ENCODE measurements at regions not wholly inside any gene's neighbourhood (a gene's known extent, or its start where the extent isn't known, plus 50 kb on each side); places are given as distances from the start of the nearest gene placed in this dataset.

DNA sequence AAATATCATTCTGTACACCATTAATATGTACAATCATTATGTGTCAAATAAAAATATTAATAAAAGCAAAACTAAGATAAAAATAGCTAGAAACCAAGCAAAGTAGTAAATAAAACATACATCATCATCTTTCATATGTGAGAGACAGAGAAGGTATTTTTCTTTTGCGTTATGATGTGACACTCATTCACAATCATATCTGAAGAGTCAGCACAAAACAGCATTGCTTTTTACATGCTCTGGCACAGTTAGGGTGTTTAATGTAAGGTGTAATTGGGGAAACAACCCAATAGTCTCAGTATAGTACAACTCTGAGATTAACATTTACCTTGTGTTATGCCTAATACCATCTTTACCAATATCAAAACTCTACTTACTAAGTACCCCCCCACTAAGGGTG, 376.6 kb downstream of the TMA16 start:
- DNase-seq (ENCODE audit: low spot score): no peak

- no peak for DNase-seq (ENCODE audit: low spot score)
Measured at GRCh38 chr4:163875327-163875726, 380.8 kb downstream of the TMA16 start.

DNA sequence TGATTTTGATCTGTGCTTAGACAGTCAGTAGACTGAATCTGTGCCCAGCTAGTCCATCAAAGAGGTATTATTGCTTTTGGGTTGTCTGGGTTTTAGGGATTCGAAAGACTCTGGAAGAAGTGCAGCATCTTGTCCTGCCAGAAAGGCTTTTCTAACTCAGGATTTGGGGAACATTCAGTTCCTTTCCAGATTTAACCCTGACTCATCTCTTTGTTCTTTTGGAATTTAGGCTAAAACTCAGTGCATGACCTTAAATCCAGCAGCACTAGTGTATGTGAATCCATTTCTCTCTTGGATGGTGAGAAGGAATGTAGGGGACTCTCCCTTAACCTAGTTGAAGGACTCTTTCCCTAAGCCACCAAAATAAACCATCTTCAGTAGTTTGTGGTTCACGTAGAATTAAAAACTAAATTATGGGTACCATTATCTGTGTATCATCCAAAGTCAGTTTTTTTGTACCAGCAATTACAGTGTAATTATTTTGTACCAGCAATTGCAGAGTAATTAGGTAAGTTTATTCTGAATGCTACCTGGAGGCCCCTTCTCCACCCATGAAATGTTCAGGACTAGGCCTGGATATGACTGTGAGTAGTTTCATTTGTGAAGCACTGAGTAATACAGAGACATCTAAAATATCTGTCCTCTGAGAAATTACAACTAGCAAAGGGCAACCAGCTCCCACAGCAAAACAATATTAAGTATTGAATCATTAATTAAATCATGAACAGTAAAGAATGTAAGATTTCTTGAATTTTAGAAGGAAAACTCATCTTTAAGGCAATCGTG, 384.0 kb downstream of the TMA16 start:
- no peak for DNase-seq (ENCODE audit: low spot score)

DNA sequence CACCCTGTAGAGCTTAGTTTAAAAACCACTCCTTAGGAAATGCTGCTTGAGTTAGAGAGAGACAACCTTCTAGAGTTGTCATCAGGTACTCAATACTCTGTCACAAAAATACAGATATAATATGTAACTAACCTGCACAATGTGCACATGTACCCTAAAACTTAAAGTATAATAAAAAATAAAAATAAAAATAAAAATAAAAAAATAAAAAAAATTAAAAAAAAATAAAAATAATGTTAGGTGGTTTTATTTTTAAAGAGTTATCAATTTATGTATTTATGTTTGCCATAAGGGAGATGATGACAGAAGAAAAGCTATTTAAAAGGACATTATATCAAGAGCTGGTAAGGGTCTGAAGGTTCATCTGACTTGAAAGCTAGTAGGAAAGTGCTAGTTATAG, 397.9 kb downstream of the TMA16 start:
- no peak for DNase-seq (ENCODE audit: low spot score)

- no peak for DNase-seq (ENCODE audit: low spot score)
Measured at GRCh38 chr4:163895378-163896005, 401.0 kb downstream of the TMA16 start.

GRCh38 chr4:163901319-163901718, 406.8 kb downstream of the TMA16 start:
- DNase-seq (ENCODE audit: low spot score): no peak

DNA sequence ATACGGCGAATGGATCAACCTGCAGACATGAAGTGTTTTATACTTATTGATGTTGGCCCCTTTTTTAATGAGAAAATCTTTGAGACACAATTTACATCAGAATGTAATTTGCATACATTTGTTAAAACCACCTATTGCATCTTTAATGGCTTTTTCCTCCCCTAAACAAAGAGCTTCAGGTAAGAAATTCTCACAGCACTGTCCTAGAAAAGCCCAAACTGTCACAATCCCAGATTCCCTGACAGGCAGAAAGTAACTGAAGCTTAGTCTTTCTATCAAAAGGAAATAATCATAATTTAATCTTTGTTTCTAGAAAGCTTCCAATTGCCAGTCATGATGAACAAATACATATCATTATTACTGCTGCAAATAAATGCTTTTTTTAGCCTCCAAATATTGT, 407.9 kb downstream of the TMA16 start:
- no peak for DNase-seq (ENCODE audit: low spot score)

DNA sequence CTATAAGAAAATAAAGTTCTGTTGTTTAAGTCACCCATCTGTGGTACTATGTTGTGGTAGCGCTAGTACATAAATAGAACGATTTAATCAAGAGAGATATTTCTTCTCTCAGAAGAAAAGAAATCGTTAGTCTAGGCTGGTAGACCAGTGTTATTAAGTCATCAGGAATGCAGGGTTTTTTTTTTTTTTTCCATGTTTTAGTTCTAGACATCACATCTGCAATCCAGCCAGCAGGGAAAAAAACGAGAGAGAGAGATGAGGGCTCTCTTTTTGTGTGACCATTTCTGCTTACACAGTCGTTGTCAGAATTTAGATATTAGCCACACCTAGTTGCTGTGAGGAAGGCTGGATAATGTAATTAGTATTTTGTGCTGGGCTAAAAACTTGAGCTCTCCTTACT, 417.4 kb downstream of the TMA16 start:
- DNase-seq (ENCODE audit: low spot score): no peak

- no peak for DNase-seq (ENCODE audit: low spot score)
Measured at GRCh38 chr4:163913571-163913970, 419.1 kb downstream of the TMA16 start.

DNA sequence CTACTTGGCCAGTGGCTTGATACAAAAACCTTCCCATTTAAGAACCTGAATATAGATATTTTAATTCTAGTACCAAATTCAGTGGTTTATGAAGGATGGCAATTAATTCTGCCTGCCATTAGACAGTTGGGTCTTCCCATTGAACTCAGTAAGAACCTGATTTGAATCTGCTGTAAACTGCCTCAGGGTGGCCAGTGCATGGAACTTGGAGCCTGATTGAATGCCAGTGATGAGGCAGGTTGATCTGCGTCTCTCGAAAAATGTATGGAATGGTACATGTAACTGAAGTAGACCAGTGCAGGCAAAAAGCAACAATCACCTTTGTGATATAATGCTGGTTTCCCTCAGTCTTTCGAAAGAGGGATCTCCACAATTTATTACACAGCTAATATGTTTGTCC, 421.4 kb downstream of the TMA16 start:
- no peak for DNase-seq (ENCODE audit: low spot score)

DNA sequence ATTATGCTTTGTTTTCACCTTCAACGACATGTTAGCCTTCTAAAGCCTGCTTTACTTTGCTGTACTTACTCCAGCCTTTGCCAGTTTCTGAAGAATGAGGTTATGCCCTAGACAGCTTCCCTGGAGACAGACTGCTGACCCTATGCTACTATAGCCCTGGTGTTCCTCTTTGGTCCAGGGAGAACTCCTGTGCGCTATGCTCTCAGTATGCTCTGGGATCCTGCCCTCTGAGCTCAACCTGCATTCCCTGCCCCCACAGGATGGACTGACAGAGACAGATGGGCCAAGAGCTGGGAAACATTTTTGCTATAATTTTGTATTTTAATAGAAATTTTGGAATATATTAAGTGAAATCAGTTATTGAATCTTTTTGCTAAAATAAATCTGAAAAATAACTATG, 425.9 kb downstream of the TMA16 start:
- DNase-seq (ENCODE audit: low spot score): no peak

GRCh38 chr4:163922302-163922701, 427.8 kb downstream of the TMA16 start:
- DNase-seq (ENCODE audit: low spot score): no peak

GRCh38 chr4:163923092-163923491, 428.6 kb downstream of the TMA16 start:
- no peak for DNase-seq (ENCODE audit: low spot score)

GRCh38 chr4:163930086-163930485, 435.6 kb downstream of the TMA16 start:
- no peak for DNase-seq (ENCODE audit: low spot score)

- no peak for DNase-seq (ENCODE audit: low spot score)
Measured at GRCh38 chr4:163932504-163932903, 438.0 kb downstream of the TMA16 start.

DNA sequence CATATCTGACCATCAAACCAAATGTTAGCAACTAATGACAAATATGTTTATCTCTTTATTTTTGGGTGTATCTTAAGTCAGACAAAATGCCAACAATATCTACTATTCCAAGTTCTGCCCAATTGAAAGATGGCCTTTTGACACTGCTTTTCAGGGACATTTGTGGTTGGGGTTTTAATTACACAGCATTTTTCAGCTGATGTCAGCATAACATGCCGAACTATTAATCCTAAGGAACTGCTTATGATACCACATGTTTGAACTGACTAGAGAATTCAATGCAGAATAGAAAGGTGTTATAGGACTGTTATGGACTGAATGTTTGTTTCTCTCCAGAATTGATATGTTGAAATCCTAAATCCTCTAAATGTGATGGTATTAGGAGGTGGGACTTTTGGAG, 445.1 kb downstream of the TMA16 start:
- no peak for DNase-seq (ENCODE audit: low spot score)

DNA sequence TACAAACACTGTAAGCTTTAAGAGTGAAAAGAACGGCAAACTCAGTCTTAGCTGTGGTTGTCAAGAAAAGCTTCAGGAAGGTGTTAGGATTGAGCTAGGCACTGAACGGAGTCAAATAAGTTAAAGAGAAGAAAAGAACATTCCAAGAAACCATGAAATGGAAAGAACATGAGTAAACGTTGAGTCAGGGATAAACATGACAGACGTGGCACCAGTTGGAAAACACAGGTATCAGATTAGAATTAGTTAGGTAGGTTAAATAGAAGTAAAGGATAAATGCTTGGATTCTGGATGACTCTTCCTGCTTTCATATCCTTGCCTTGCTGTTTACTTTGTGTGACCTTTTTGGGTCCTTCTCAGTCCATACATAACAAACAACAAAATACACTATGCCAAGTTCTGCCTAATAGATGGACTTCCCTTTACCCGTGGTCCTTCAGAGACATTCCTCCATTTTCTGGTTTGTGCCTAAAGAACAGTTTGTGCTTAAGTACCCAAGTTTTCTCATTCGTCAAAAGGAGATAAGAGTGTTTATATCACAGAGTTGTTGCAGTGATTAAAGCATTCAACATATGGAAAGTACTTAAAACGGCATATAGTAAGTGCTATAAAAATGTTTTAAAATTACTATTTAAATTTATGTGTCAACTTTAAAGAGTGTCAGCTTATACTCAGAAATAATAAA, 446.9 kb downstream of the TMA16 start:
- no peak for DNase-seq (ENCODE audit: low spot score)

- DNase-seq (ENCODE audit: low spot score): no peak
Measured at GRCh38 chr4:163948920-163949455, 454.5 kb downstream of the TMA16 start.

GRCh38 chr4:163949976-163950601, 455.6 kb downstream of the TMA16 start:
- no peak for DNase-seq (ENCODE audit: low spot score)

GRCh38 chr4:163955288-163955687, 460.8 kb downstream of the TMA16 start:
- DNase-seq (ENCODE audit: low spot score): no peak

- no peak for DNase-seq (ENCODE audit: low spot score)
Measured at GRCh38 chr4:163958751-163959150, 464.3 kb downstream of the TMA16 start.

- DNase-seq (ENCODE audit: low spot score): no peak
Measured at GRCh38 chr4:163959932-163960331, 465.4 kb downstream of the TMA16 start.

GRCh38 chr4:163966612-163967011, 472.1 kb downstream of the TMA16 start:
- DNase-seq (ENCODE audit: low spot score): no peak
